Islet of Langerhans (tissue), 1 donor: ENCODE measurements at regions not wholly inside any gene's neighbourhood (a gene's known extent, or its start where the extent isn't known, plus 50 kb on each side); places are given as distances from the start of the nearest gene placed in this dataset.

Experiments
- FAIRE-seq: peaks from one replicate; lab custom pipeline; 2011; peaks lifted over from hg19 to GRCh38; lab: Jason Lieb, UNC

DNA sequence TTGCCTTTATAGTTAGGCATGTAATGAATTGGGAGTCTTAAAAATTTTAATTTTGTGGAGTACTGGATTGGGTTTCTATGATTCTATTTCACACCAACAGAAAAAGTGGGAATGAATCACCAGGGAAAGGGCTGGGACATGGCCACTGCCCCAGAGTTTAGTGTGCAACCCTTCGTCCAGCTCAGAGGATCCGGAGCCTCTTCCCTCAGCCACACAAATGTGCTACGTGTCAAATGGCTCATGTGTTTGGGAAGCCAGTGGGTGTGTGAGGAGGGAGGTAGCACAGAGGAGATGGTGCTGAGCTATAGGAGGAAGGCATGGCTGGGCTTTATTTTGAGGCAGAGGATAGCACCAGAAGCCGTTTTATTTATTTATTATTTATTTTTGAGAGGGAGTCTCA is 247.3 kb downstream of the SIPA1L2 start:
- FAIRE-seq: no peak

DNA sequence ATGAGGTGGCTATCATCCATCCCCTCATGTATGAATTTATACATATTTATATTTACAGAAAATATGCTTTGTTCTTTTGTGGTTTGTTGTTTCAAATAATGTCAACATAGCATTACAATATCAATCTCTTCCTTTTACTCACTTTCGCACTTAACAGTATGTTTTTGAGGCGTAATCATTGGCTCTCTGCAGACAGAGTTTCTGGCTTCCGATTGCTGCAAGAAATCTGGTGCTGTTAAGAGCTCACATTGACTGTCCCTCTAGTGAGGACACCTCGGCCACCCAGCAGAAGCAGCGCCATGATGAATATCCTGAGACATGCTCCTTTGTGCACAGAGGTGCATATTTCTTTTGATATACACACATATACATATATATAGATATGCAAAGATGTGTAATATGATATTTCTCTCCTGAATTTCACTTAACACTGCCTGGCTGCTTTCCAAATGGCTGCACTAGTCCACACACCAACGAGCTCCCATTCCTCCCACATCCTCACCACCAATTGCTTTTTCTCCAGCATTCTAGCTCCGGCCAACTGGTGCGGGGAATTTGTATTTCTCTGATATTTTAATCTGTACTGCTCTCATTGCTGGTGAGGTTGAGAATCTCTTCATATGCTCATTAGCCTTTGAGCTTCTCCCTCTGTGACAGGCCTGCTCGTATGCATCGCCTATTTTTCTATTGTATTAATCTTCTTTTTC is 248.4 kb downstream of the SIPA1L2 start:
- FAIRE-seq: no peak

DNA sequence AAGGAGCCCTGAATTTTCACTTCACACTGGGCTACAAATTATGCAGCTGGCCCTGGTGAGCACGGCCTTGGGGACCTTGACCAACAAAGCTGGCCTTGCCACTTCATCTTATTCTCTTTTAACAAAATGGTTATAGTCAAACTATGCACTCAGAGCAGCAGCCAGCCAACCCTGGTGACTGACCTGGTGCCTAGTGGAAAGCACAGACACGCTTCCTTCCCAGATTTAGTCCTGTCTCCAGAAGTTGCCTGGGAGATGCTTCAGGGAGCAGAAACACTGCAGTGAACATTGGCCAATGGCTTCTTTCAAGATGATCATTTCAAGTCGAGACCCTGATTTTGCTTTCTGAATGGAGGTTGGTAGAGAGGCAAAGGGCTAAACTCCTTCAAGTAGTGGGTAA is 249.3 kb downstream of the SIPA1L2 start:
- FAIRE-seq: no peak

- FAIRE-seq: no peak
Observed at GRCh38 chr1:232380131-232380530, 249.8 kb downstream of the SIPA1L2 start.

DNA sequence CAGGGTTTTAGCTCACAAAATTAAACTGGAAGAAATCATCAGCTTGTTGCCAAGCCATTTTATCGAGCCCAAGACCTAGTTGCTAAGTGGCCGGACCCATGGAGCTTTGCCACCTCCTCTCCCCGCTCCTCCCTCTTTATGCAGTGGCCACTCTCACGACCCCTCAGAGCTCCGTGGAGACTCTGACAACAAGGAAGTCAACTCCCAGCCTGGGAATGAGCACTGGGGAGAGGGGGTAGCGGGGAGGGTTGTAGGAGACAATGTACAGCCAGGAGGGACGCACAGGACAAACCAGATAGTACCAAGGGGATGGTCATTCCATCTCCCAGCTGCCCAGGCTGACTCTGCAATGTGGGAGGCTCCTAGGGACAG is 250.9 kb downstream of the SIPA1L2 start:
- FAIRE-seq: no peak

DNA sequence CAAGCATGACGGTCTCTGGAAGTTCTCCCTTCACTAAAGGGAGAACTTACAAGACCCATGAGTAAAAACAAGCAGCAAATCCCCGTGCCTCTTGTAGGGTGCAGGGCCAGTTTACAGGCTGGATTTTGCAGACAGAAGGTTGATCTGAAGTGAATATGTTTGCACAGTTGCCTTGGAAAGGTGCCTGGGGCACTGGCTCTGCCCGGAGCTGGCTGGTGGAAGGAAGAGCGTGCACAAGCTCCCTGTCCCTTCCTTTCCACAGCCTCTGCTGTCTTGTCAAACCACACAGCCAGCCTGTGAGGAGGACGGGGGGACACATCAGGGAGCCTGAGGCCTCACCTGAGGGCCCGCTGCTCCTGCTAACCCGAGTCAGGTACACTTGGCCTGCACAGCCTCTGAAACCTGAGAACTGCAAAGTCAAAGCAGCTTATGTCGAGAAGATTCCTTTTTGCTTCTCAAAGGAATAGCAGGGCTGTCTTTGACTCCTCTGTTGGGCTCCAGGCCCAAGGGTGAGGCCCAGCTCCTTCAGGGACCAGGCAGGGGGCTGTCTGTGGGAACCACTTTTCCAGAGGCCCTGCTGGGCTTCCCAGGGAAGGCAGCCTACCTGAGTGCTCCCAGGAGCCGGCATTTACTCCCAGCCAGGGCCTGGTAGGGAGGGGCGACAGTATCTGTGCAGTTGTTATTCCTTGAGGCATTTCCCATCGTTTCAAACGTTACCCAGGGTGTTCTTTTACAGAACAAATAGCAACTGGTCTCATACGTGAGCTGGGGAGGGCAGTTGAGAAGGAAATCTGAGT is 251.5 kb downstream of the SIPA1L2 start:
- FAIRE-seq: no peak

DNA sequence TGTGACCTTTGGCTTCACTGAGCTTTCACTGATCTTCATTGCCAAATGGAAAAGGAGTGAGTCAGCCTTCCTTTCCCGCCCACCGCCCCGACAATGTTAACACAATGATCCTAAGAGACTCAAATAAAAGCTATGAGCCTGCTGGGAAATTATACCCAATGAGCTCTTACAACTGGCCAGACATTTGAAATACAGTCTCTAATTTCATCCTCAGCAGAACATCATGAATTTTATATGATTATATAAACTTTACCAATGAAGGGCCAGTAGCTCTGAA is 252.5 kb downstream of the SIPA1L2 start:
- FAIRE-seq: no peak

DNA sequence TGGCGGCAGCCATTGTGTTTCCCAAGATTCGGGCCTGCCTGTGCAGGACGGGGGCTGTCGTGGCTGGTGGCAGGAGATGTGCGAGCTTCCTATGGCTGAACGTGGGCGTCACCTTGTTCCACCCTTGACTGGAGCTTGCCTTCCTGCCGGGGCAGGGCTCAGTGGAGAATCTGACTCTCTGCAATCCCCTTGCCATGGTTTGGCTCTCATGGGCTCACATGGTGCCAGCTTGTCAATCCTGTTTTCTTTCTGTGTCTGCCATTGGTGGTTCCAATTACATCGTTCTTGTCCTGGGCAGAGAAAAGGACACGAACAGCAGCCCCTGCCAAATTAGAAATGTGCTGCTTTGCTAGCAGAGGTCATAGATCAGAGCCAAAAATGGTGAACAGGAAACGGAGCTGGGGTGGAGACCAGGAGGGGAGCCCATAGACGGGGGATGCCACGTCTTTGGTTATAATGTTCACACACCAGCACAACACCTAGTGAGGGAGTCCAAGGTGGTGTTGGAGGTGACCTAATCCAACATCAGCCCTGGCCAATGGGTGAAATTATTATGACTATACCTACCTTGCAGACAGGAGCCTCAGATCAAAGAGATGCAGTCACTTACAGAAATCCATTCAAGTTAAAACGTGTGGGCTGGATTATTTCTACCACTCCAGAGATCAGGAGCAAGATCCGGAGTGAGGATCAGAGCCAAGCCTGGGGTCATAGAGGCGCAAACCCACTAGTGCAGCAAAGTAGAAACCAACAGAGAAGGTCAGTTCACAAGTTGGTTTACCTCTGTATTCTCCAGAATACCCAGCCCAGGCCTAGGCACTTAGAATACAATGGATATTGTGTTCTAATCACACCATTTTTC is 253.1 kb downstream of the SIPA1L2 start:
- no peak for FAIRE-seq

GRCh38 chr1:232372841-232373440 is 257.0 kb downstream of the SIPA1L2 start:
- FAIRE-seq: no peak

DNA sequence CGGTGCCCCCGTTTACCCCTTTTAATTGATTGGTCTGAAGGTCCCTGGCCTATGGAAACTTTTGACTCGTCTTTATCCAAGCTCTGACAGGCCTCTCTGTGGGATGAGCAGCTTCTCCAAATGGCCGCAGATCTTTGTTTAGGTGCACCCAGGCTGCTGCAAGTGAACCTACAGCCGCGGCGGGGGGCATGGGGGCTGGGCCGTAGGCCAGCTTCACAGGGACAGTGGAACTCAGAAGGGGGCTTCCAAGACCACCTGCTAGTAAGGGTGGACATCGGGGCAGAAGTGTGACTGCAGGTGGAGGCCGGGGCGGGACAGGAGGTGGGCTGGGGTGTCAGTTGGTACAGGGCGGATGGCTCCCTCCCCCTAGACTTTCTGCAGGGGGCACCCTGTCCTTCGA is 257.5 kb downstream of the SIPA1L2 start:
- FAIRE-seq: no peak

- FAIRE-seq: no peak
Observed at GRCh38 chr1:232369451-232370296, 260.3 kb downstream of the SIPA1L2 start.

GRCh38 chr1:232368821-232369321 is 261.1 kb downstream of the SIPA1L2 start:
- FAIRE-seq: no peak

- no peak for FAIRE-seq
Observed at GRCh38 chr1:232367293-232367692, 262.6 kb downstream of the SIPA1L2 start.

GRCh38 chr1:232364654-232365382 is 265.1 kb downstream of the SIPA1L2 start:
- FAIRE-seq: no peak

DNA sequence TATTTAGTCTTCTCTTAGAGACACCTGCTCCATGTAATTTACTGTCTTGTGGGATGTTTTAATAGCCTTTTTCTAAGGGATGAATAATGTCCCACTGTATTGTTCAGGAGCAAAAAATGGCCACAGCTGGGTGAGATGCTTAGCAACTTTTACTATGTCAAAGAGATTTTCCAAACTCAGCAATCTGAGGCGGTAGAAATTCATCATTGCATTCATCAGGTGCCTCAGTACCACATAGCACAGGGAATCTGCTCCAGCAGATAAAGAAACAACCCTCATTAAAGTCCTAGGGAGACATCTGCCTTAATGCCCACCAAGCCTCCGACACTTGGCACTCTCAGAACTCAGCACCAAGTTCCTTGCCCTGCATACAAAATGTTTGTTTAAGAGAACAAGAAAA is 266.9 kb downstream of the SIPA1L2 start:
- no peak for FAIRE-seq

GRCh38 chr1:232357416-232357815 is 272.5 kb downstream of the SIPA1L2 start:
- no peak for FAIRE-seq

DNA sequence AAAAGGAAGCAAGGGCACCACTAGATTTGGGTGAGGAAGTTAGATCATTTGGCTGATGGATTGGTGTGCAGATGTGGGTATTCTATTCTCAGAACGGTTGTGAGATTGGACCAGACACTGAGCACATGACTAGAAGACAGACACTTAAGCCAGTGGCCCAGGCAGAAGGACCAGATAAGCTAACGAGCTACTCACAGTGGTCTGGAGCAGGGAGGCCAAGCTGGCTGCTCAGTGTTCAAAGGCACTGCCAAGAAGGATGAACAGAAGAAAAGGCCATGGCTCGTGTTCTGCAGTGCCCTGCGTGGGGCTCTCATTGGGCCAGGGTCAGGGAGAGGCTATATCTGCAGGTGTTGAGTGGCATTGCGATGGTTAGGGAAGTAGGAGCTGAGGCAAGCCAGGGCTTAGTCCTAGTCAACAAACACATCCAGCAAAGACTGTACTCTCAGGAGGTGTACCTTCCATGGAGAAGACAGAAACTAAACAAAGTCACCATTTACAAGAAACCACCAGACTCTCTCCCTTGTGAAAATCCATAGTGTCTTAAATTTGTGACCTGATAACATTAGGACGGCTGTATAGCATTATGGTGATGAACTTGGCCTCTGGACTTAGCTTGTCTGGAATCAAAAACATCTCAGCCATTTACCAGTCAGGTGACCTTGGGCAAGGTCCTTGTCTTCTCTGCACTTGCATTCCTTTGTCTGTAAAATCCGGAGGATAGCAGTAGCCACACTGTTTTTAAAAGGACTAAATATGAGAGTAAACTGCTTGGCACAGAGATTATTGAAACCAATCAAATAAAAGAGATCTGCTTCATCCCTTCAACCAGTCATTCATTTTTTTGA is 274.5 kb downstream of the SIPA1L2 start:
- no peak for FAIRE-seq

DNA sequence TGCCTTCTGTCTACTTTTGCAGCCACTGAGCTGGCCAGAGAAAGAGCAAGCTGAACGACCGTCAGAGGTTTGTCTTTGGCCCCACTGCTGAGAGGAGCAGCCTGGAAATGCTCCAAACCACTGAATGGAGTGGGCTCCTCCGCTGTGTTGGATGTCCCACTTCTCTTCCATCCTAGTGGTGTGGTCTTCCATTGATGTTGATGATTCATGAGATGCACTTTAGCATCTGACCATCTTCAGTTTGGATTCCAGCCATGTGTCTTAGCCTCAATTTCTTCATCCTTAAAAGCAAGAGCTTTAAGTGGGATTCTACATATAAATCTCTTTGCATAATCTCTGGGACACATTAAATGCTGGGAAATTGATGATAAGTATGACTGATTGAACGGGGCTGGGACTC is 276.9 kb downstream of the SIPA1L2 start:
- FAIRE-seq: no peak

GRCh38 chr1:232352366-232352765 is 277.6 kb downstream of the SIPA1L2 start:
- no peak for FAIRE-seq

GRCh38 chr1:232351335-232351734 is 278.6 kb downstream of the SIPA1L2 start:
- FAIRE-seq: no peak
